ENCODE measurements at regions not wholly inside any gene's neighbourhood (a gene's known extent, or its start where the extent isn't known, plus 50 kb on each side); places are given as distances from the start of the nearest gene placed in this dataset.

GRCh38 chr18:4858379-4859127, 338.5 kb downstream of the AKAIN1 start:
- intact Hi-C loops (cut with DNase I), result no loop called here
- DNase-seq, result no peak

GRCh38 chr18:4854671-4855070, 342.4 kb downstream of the AKAIN1 start:
- intact Hi-C loops (cut with DNase I), result no loop called here
- peak in 4 of 10 donors; percentile 27 to 87 (median 82) for DNase-seq

DNA sequence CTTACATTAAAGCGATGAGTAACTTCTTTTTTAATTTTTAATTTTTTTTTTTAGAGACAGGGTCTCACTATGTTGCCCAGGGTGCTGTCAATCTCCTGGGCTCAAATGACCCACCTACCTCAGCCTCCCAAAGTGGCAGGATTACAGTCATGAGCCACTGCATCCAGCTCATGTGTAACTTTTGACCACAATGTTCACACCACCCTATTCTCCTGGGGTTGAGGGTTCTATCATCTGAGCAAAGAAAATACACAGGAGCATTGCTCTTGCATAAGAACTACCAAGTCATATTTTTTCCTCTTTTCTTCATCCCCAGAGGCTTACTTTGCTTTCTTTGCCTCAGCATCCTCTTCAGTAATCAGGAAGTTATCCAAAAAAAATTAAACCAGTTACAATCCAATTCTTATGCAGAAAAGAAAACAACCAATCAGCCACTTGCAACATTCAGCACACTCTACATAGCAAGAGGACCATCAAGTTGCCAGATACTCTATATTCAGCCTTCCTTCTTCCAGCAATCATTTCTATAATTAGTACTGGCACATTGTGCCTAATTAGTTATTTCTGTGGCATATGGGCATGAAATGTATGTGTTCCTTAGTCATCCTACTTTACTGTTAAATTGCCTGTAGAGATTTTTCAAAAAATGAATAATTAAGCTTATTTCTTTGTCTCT, 345.6 kb downstream of the AKAIN1 start:
- no peak for DNase-seq
- intact Hi-C loops (cut with DNase I), result no loop called here

- DNase-seq, result no peak
- intact Hi-C loops (cut with DNase I), result no loop called here
These were observed 350.0 kb downstream of the AKAIN1 start for GRCh38 chr18:4847056-4847455.

DNA sequence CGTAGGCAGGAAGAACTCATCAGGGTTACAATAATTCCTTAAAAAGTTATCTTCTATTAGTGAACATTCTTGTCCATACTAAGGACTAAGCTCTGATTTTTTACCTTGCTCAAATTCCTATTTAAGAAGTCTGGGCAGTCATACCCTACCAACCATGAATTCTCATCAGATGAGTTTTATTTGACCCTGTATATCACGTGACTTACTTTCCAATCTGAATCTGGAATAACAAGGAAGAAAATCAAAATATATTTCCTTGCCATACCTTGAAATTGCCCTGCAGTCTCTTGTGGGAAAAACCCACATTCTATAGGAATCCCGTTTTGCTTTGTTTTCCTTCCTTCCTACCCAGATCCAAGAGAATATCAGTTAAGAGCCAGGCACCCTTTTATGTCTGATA, 352.7 kb downstream of the AKAIN1 start:
- DNase-seq, result no peak
- intact Hi-C loops (cut with DNase I), result no loop called here

DNA sequence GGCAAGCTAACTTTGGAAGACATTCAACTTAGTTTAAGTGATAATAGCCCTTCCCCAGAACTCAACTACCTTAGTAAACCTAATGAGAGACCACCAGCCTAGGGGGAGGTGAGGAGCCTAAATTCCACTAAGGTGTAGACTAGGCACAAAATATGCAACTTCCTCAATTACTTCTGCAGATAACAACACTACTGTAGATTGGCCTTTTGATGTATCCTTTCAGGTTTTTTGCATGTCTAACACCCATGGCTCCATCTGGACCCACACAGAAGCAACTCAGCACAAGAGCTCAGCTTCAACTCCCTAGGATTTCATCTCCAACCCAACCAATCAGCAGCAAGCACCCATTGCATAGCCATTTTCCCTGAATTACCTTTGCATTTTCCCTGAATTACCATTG, 353.3 kb downstream of the AKAIN1 start:
- intact Hi-C loops (cut with DNase I), result no loop called here
- DNase-seq, result no peak

DNA sequence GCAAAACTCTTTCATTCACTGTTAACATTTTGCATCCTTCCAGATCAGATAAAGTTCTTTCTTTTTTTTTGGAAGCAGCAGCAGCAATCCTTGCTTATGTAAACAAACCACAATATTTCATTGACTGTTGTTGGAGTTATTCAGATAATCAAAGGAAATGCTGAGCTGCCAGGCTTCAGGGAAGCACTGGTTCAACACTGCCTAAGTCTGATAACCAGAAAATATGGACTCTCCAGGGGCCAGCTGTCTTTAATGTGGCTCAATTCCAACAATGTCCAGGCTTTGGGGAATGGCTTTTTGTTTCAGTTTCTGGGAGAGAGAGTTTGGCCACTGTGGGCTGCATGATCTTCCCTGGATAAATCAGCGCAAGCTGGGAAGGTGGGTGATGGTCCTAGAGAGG, 354.3 kb downstream of the AKAIN1 start:
- intact Hi-C loops (cut with DNase I), result no loop called here
- DNase-seq, result no peak

DNA sequence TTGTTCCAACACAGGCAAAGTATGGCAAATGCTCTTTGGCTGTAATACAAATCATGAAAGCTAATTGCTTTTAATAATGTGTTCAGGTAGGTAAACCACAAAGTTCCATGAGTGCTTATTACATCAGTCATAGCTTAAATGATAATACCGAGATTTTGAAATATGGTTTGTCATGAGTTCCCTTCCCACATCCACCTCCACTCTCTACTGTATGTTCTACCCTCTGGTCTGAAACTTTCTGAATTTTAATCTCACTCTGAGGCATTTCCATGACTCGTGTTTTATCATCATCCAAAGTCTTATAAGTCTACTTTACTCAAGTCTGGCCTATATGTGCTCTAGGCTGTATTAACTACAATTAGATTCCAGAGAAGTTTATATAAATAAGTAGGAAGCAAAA, 354.8 kb downstream of the AKAIN1 start:
- DNase-seq, result no peak
- intact Hi-C loops (cut with DNase I), result no loop called here

DNA sequence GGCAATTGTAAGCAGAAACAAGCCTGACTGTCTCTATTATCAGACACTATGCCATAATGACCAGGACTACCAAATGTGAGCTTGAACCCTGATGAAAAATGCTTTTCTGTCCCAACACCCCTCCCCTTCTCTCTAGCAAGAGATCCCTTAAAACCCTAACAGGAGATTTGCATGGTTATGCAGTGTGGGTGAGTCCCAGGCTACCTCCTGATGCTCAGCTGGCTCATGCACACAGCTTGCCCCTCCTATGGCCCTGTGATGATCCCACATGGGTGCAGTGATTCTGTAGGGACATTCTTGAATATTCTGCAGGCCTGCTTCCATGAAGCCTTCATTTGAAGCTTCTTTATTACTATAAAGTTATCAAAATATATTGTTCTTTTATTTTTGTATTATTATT, 357.4 kb downstream of the AKAIN1 start:
- no peak for DNase-seq
- intact Hi-C loops (cut with DNase I), result no loop called here

- intact Hi-C loops (cut with DNase I), result no loop called here
- DNase-seq, result no peak
These were observed 360.9 kb downstream of the AKAIN1 start for GRCh38 chr18:4836141-4836540.

DNA sequence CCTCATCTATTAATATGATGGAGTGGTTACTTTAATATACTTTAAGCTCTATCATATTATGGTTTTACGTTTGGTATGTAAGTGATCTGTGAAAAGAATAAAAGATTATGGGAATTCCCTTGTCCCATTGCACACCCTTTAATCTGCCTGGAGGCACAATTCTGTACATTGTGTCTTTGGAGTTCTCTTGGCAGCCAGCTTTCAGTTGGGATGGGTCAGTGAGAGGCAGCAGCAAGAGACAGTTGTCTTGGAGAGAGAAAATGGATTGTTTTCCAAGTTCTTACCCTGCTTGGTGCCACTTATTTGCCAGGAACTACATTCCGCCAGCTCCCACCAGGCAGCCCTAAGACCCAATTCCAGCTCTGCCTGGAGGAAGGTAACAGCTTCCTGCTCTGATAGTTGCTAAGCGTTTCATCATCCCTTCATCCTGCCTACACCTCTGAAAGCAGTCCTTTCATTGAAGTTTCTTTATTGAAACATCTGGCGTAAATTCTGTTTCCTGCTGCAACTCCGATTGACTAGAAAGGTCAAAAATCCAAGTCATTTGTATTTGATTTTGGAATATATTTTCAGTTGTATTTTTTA, 365.2 kb downstream of the AKAIN1 start:
- intact Hi-C loops (cut with DNase I), result no loop called here
- DNase-seq, result no peak

DNA sequence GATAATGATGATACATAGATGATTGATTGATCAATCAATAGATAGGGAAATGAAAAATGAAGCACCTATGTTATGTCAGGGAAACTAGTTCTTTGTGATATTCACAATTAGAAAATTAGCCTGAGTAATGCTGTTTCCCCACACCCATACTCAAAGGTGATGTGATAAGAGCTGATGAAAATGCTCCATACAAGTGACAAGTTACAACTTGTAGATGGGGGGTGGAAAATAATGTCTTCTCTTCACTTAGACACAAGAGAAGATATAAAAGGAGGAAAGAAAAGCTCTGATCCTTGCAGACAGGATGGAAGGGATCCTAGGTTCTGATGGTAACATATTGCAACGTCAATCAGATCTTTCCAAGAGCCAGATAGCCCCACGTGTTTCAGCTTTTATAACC, 365.9 kb downstream of the AKAIN1 start:
- DNase-seq, result no peak
- intact Hi-C loops (cut with DNase I), result no loop called here

DNA sequence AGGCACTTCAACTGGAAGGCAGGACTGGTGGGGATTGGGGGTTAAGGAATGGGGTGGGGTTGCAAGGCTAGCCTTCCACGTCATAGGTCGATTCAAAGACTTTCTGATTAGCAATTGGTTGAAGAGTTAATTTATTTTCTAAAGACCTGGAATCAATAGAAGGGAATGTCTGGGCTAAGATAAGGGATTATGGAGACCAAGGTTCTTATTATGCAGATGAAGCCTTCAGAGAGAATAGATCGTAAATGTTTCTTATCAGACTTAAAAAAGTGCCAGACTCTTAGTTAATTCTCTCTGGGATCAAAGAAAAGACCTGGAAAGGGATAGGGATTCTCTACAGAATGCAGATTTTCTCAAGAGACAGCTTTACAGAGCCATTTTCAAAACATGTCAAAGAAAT, 368.0 kb upstream of the DLGAP1 start:
- DNase-seq, result no peak
- intact Hi-C loops (cut with DNase I), result no loop called here

GRCh38 chr18:4821801-4822200, 366.7 kb upstream of the DLGAP1 start:
- no peak for DNase-seq

DNA sequence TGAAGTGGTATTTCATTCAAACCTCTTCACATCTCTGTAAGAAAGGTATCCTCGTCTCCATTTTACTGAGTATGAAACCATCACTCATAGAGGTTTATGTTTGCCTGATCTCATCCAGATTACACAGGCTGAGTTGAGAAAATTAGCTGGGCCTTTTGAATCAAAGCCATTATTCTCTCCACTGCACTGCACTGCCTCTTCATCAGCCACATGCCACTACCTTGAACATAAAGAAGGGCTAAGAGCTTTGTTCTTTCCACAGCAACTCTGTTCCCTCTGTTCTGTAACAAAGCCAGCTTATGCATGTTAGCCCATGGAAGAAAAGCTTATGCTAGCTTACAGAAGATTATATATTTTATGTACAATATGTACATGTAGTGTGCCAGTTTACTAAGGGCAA, 362.6 kb upstream of the DLGAP1 start:
- DNase-seq, result no peak
- intact Hi-C loops (cut with DNase I), result no loop called here

More at GRCh38 chr18:4821801-4822200, 366.7 kb upstream of the DLGAP1 start:
- intact Hi-C loops (cut with DNase I), result no loop called here

GRCh38 chr18:4813708-4814107, 358.6 kb upstream of the DLGAP1 start:
- no peak for DNase-seq
- intact Hi-C loops (cut with DNase I), result no loop called here

DNA sequence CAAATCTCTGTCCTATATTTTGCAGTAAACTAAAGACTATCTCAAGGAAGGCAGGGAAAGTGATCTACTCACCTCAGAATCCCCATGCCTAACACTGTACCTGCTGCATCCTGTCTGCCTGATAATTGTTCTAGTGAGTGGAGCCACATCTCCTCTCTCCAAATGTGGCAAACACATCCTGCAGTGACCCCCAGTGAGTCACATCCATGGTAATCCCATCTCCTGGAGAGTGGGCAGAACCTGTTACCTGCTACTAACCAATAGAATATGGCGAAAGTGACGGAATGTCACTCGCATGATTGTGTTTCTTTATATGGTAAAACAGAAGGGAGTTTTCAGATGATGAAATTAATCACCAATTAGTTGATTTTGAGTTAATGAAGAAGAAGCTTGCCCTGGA, 353.8 kb upstream of the DLGAP1 start:
- no peak for DNase-seq
- intact Hi-C loops (cut with DNase I), result no loop called here

DNA sequence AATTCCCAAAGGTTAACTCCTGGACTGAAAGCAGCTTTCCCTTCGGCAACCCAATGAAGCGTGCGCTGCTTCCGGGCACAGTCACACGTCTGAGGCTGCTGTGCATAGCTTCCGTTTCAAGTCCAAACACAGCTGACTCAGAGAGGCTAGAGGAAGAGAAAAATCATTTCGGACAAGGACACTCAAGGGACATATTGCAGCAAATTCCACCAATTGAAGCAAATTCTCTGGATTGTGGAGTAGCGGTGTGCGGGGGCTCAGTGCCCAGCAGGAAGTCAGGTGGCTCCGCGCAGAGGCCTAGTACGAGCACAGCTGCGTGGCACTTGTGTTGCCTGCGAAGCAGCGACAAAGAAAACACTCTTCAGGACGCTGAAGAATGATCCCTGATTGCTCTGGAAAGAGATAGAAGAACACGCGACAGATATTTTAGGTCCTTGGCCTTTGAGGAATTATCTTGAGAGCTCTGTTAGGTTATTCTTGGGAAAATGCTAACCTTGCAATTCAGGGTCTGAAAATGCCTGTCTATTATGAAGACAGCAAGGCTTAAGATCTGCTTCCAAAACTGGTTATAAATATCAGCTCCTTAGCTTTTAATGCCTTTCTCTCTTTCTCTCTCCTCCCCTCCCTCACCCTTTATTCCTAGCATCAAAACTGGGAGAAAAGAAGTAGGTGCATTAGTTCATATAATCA, 352.6 kb upstream of the DLGAP1 start:
- intact Hi-C loops (cut with DNase I), result no loop called here
- peak in 5 of 10 donors; percentile 6 to 82 (median 19) for DNase-seq

DNA sequence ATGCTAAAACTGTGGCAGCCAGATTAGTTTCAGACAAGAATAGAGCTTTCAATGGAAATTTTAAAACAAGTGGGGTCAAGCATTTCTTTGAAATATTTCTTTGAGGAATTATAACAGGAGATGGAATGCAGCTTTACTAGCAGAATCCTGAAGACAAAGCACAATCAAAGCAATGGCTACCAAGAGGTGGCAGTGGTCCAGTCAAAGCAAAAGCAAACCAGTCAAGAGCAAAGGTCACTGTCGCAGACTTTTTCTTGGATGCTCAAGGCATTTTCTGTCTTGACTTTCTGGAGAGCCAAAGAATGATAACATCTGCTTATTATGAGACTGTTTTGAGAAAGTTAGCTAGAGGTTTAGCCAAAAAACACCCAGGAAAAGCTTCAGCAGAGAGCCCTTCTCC, 351.2 kb upstream of the DLGAP1 start:
- DNase-seq, result no peak

GRCh38 chr18:4802296-4802695, 347.2 kb upstream of the DLGAP1 start:
- no peak for DNase-seq
- intact Hi-C loops (cut with DNase I), result no loop called here

More for the DNA sequence above, 351.2 kb upstream of the DLGAP1 start:
- intact Hi-C loops (cut with DNase I), result no loop called here

DNA sequence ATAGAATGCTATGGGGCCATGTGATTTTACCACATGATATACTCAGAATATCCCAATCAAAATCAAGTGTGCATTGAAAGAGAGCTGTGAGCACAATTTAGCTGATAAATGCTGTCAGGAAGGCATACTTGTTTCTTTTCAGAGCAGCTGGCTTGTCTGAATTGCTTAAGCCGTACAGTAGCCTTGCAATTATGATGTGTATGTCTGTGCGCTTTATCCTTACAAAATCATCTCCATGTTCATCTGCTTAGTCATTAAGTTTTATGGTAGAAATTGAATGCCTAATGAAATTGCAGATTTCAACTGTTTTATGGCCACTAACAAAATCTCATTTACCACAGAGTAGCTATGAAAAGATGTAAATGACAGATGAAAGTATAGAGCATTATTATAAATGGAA, 346.0 kb upstream of the DLGAP1 start:
- no peak for DNase-seq
- intact Hi-C loops (cut with DNase I), result no loop called here
